T-cell (primary cell): ENCODE measurements at regions not wholly inside any gene's neighbourhood (a gene's known extent, or its start where the extent isn't known, plus 50 kb on each side); places are given as distances from the start of the nearest gene placed in this dataset.

Source experiments
- ATAC-seq, 4 experiments: fragments of 200-7000 bp in 3 of 4; fragments of 150-1000 bp in 1 of 4; cut with Tn5 transposase; replicated peaks in 1 of 4; 1 replicate in 3 of 4; 2 replicates in 1 of 4; pipeline ENCODE4 v1.10.0; 2021; ENCODE audit warnings: moderate library complexity in 3 of 4, mild to moderate bottlenecking in 2 of 4, moderate number of reproducible peaks in 1 of 4
- CTCF ChIA-PET, 2 donors: fragments of 300-600 bp; sonication (Branson Sonifier 250); formaldehyde crosslinking; loops; one replicate each; lab custom pipeline; 2022; ENCODE audit warnings: antibody characterized with exemption in 2 of 2; lab: Charles Lee
- POLR2A ChIA-PET, 2 donors: fragments of 300-600 bp; sonication (Branson Sonifier 250); formaldehyde crosslinking; loops; one replicate each; lab custom pipeline; 2022; ENCODE audit warnings: antibody characterized with exemption in 2 of 2; lab: Charles Lee
- DNase-seq, 35 experiments: peaks; one replicate each; pipeline versions ENCODE4 v3.0.0 to v3.0.0-alpha.2; 2013 to 2023
- H3K27ac ChIP-seq: one replicate; pipeline ENCODE4 v1.5.1; 2013; ENCODE audit warnings: low read length
- H3K27me3 ChIP-seq, 2 experiments: replicated peaks in 1 of 2; 1 replicate in 1 of 2; 2 replicates in 1 of 2; pipeline versions ENCODE4 v1.6.1 to v1.7.0; 2013; ENCODE audit warnings: low read length in 1 of 2, mixed read lengths in 1 of 2; ENCODE audit not compliant: control insufficient read depth in 2 of 2, insufficient read depth in 2 of 2; ENCODE audit errors: extremely low read depth in 1 of 2
- H3K36me3 ChIP-seq, 2 donors: 1 replicate in 1 of 2; 2 replicates in 1 of 2; pipeline versions ENCODE4 v1.6.1 to v1.7.0; 2013; ENCODE audit warnings: low read length in 1 of 2; ENCODE audit not compliant: control insufficient read depth in 2 of 2, insufficient read depth in 1 of 2; ENCODE audit errors: extremely low read depth in 1 of 2
- H3K4me1 ChIP-seq, 2 experiments: 1 replicate in 1 of 2; 2 replicates in 1 of 2; pipeline versions ENCODE4 v1.6.1 to v1.7.0; 2013; ENCODE audit warnings: low read length in 2 of 2, mixed read lengths in 1 of 2; ENCODE audit not compliant: insufficient read depth in 2 of 2, control insufficient read depth in 1 of 2; ENCODE audit errors: extremely low read depth in 1 of 2
- H3K4me3 ChIP-seq, 2 donors: 1 replicate in 1 of 2; 2 replicates in 1 of 2; pipeline versions ENCODE4 v1.5.1 to v1.7.0; 2013; ENCODE audit warnings: mild to moderate bottlenecking in 2 of 2, low read length in 1 of 2, moderate library complexity in 1 of 2; ENCODE audit not compliant: control insufficient read depth in 1 of 2; ENCODE audit errors: extremely low read depth in 1 of 2
- H3K9me3 ChIP-seq: 2 replicates; pipeline ENCODE4 v1.7.0; 2013
- H3K27ac Mint-ChIP-seq, 2 donors: one replicate each; pipeline ENCODE4 v1.8.0; 2020 to 2021; ENCODE audit warnings: mild to moderate bottlenecking in 2 of 2, mixed read lengths in 2 of 2
- H3K27me3 Mint-ChIP-seq, 2 donors: one replicate each; pipeline ENCODE4 v1.8.0; 2021 to 2022; ENCODE audit warnings: mixed read lengths in 2 of 2
- H3K36me3 Mint-ChIP-seq: one replicate; pipeline ENCODE4 v1.8.0; 2021; ENCODE audit warnings: mixed read lengths
- H3K4me1 Mint-ChIP-seq, 3 donors: one replicate each; pipeline ENCODE4 v1.8.0; 2020 to 2022; ENCODE audit warnings: mixed read lengths in 3 of 3, mild to moderate bottlenecking in 1 of 3
- H3K4me3 Mint-ChIP-seq, 3 donors: one replicate each; pipeline ENCODE4 v1.8.0; 2020 to 2022; ENCODE audit warnings: mild to moderate bottlenecking in 3 of 3, mixed read lengths in 3 of 3, moderate library complexity in 3 of 3
- H3K9me3 Mint-ChIP-seq, 3 donors: one replicate each; pipeline ENCODE4 v1.8.0; 2020 to 2022; ENCODE audit warnings: mixed read lengths in 3 of 3
- WGBS: methylation state at CpG from one replicate; pipeline ENCODE4 v1.1.5; 2013; ENCODE audit warnings: missing lambda C conversion rate; ENCODE audit not compliant: insufficient coverage; 5-methylcytosine and 5-hydroxymethylcytosine counted together

- no peak overlapping the region for H3K4me3 ChIP-seq
- H3K27me3 ChIP-seq, result peaks cover 0 to 2% of the 10 kb centered on the region in 2 experiments
- H3K27me3 Mint-ChIP-seq, result peaks cover 2 to 18% of the 10 kb centered on the region in 2 donors
- H3K4me1 ChIP-seq, result no peaks in the 10 kb centered on the region
- no peak for ATAC-seq
- no peaks in the 10 kb centered on the region for H3K9me3 ChIP-seq
- peaks cover 16 to 40% (median 22%) of the 10 kb centered on the region in 3 donors for H3K9me3 Mint-ChIP-seq
- H3K27ac Mint-ChIP-seq, result no peak overlapping the region
- H3K4me3 Mint-ChIP-seq, result no peak overlapping the region
- 100% methylated on average over 3 of the region's 6 CpGs for WGBS
- H3K27ac ChIP-seq, result no peak overlapping the region
- CTCF ChIA-PET, result no interaction called here
- DNase-seq, result no peak
- no peaks in the 10 kb centered on the region for H3K4me1 Mint-ChIP-seq
- POLR2A ChIA-PET, result no interaction called here
- no peaks in the 10 kb centered on the region for H3K36me3 Mint-ChIP-seq
- H3K36me3 ChIP-seq, result no peaks in the 10 kb centered on the region
Observed at GRCh38 chr16:54602666-54603065, 316.1 kb upstream of the IRX3 start.

DNA sequence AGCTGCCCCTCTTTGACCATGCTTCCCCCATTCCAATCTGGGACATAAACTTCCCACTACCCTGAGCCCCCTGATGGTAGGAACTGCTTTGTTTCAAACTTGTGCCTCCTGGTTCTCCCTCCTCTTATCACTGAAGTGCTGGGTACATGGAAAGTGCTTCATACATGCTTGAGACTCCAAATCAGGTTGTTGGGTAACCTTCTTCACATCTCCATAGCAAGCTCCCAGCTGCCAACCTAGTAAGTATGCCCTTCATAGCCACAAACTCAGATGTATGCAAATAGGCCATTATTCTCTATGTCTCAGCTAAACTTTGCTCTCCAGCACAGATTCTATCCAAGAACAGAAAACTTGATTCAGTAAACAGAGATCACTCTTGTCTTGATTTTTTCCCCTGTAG is 310.6 kb upstream of the IRX3 start:
- H3K9me3 Mint-ChIP-seq, result peaks cover 3 to 18% (median 14%) of the 10 kb centered on the region in 3 donors
- H3K27me3 ChIP-seq, result peaks cover 6 to 12% of the 10 kb centered on the region in 2 experiments
- POLR2A ChIA-PET, result no interaction called here
- no peaks in the 10 kb centered on the region for H3K36me3 ChIP-seq
- DNase-seq, result no peak
- no peaks in the 10 kb centered on the region for H3K4me1 ChIP-seq
- CTCF ChIA-PET, result no interaction called here
- no peak overlapping the region for H3K27ac Mint-ChIP-seq
- H3K27me3 Mint-ChIP-seq, result peaks cover 19 to 43% of the 10 kb centered on the region in 2 donors
- H3K4me3 Mint-ChIP-seq, result no peak overlapping the region
- no peaks in the 10 kb centered on the region for H3K36me3 Mint-ChIP-seq
- peaks cover 0 to 7% (median 0%) of the 10 kb centered on the region in 3 donors for H3K4me1 Mint-ChIP-seq
- no peak overlapping the region for H3K27ac ChIP-seq
- ATAC-seq, result no peak
- H3K9me3 ChIP-seq, result no peaks in the 10 kb centered on the region
- H3K4me3 ChIP-seq, result no peak overlapping the region

GRCh38 chr16:54595621-54596020 is 309.0 kb upstream of the IRX3 start:
- H3K4me3 Mint-ChIP-seq, result no peak overlapping the region
- no peak overlapping the region for H3K27ac Mint-ChIP-seq
- WGBS, result 0% methylated on average over 1 of the region's 2 CpGs
- Histone ChIP-seq H3K27me3 (peaks cover 6 to 16% of the 10 kb centered on the region in 2 experiments), H3K36me3 (no peaks in the 10 kb centered on the region), H3K27ac (no peak overlapping the region), H3K4me3 (no peak overlapping the region), H3K4me1 (no peaks in the 10 kb centered on the region), H3K9me3 (no peaks in the 10 kb centered on the region)
- peaks cover 0 to 7% (median 0%) of the 10 kb centered on the region in 3 donors for H3K4me1 Mint-ChIP-seq
- H3K27me3 Mint-ChIP-seq, result peaks cover 19 to 40% of the 10 kb centered on the region in 2 donors
- DNase-seq (no peak), ATAC-seq (no peak)
- H3K9me3 Mint-ChIP-seq, result peaks cover 3 to 14% (median 12%) of the 10 kb centered on the region in 3 donors
- H3K36me3 Mint-ChIP-seq, result no peaks in the 10 kb centered on the region
- ChIA-PET POLR2A (interaction anchor here in 1 of 2 donors (0.6 kb wide), 1 partner anchor 1052 kb away, joined by 4 read pairs; no protein-coding TSS in a partner anchor), CTCF (interaction anchor here in 1 of 2 donors (0.5 kb wide), 1 partner anchor 196 kb away, joined by 3 read pairs; no protein-coding TSS in a partner anchor)

DNA sequence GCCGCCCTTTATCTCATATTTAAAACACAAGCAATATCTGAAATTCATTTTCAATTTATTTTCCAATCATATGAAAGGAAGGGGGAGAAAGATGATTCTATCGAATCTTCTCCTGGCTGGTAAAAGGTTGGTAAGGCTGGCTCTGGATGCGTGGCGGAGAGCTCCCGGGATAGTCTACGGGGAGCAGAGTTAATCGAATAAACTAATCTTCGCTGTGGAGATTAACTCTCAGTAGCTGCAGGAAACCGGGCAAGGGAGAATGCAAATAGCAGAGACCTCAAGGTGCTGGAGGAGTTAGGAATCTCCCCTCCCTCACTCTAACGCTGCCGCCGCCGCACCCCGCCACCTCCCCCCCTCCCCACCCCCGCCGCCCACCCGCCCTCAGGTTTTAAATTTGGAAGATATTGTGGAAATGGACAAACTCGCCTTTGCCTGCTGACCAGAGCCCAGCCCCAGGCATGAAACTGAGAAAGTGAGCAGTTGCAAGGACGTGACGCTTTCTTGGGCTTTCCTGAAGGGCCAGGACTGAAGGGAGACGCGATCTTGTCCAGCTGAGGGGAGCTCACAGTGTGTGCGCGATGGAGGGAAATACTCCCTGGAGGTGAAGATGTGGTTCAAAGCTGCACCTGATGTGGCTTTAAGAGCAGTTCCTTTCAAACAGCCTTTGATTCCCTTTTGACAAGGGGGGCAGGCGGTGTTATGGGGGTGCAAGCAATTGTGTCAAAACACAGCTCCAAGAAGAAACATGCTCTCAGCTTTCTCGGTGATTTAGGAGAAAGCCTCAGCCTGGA is 308.2 kb upstream of the IRX3 start:
- Mint-ChIP-seq H3K4me3 (no peak overlapping the region), H3K9me3 (peaks cover 3 to 14% (median 12%) of the 10 kb centered on the region in 3 donors), H3K27me3 (peaks cover 19 to 40% of the 10 kb centered on the region in 2 donors), H3K27ac (no peak overlapping the region), H3K4me1 (peaks cover 0 to 7% (median 0%) of the 10 kb centered on the region in 3 donors), H3K36me3 (no peaks in the 10 kb centered on the region)
- CTCF ChIA-PET, result no interaction called here
- DNase-seq (no peak), ATAC-seq (no peak)
- no peak overlapping the region for H3K27ac ChIP-seq
- no peaks in the 10 kb centered on the region for H3K9me3 ChIP-seq
- H3K36me3 ChIP-seq, result no peaks in the 10 kb centered on the region
- H3K4me3 ChIP-seq, result no peak overlapping the region
- WGBS, result 20% methylated on average over 11 of the region's 26 CpGs
- peaks cover 6 to 16% of the 10 kb centered on the region in 2 experiments for H3K27me3 ChIP-seq
- no peaks in the 10 kb centered on the region for H3K4me1 ChIP-seq
- POLR2A ChIA-PET, result interaction anchor here in 1 of 2 donors (0.6 kb wide), 1 partner anchor 1053 kb away, joined by 4 read pairs; no protein-coding TSS in a partner anchor

DNA sequence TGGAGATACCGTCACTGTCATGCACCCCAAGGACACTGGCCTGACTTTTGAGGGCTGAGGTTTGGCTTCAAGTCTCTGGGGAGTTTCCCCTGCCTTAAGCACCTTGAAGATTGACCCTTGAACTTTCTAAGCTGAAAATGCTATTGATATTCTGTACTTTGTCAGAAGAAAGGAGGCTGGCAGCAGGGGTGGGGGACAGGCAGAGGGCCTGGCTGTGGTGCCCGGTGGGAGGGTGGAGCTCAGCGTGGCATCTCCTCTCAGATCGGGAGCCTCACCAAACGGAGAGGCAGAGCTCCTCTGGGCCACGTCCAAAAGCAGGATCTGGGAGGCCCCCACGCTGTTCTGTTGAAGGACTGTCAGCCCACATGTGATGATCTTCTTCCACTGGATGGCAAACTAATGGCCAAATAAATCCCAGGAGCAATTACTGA is 305.2 kb upstream of the IRX3 start:
- 33% methylated on average over 7 of the region's 7 CpGs for WGBS
- Mint-ChIP-seq H3K27ac (no peak overlapping the region), H3K27me3 (peaks cover 20 to 48% of the 10 kb centered on the region in 2 donors), H3K4me1 (peaks cover 0 to 7% (median 0%) of the 10 kb centered on the region in 3 donors), H3K9me3 (peaks cover 0 to 12% (median 0%) of the 10 kb centered on the region in 3 donors), H3K4me3 (no peak overlapping the region), H3K36me3 (no peaks in the 10 kb centered on the region)
- ChIA-PET POLR2A (no interaction called here), CTCF (no interaction called here)
- no peak for DNase-seq
- H3K27ac ChIP-seq, result no peak overlapping the region
- H3K4me1 ChIP-seq, result no peaks in the 10 kb centered on the region
- no peak for ATAC-seq
- no peaks in the 10 kb centered on the region for H3K36me3 ChIP-seq
- no peaks in the 10 kb centered on the region for H3K9me3 ChIP-seq
- peaks cover 4 to 16% of the 10 kb centered on the region in 2 experiments for H3K27me3 ChIP-seq
- no peak overlapping the region for H3K4me3 ChIP-seq

DNA sequence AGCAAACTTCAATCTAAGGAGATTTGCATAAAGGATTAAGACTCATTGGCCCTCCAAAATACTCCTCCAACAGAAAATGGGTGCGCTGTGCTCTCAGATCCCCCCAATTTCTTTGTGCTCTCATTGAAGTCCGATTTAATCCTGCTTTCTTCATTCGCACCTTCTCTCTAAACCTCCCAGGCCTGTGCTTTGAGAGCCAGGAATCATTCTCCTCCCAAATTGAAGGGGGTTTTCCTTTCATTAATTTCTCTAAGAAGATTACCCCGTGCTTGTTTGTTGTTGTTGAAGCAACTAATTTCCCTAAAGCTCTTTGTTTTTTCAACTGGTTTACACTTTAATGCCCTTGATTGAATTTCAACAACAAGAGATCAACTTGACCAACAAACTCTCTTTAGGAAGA is 304.2 kb upstream of the IRX3 start:
- ATAC-seq, result no peak
- ChIA-PET CTCF (no interaction called here), POLR2A (no interaction called here)
- peaks cover 4 to 18% of the 10 kb centered on the region in 2 experiments for H3K27me3 ChIP-seq
- Mint-ChIP-seq H3K27me3 (peaks cover 18 to 42% of the 10 kb centered on the region in 2 donors), H3K27ac (no peak overlapping the region), H3K9me3 (peaks cover 0 to 12% (median 0%) of the 10 kb centered on the region in 3 donors), H3K4me3 (no peak overlapping the region), H3K36me3 (no peaks in the 10 kb centered on the region), H3K4me1 (peaks cover 0 to 2% (median 0%) of the 10 kb centered on the region in 3 donors)
- WGBS, result 64% methylated on average over 1 of the region's 4 CpGs
- no peak overlapping the region for H3K4me3 ChIP-seq
- no peaks in the 10 kb centered on the region for H3K4me1 ChIP-seq
- no peaks in the 10 kb centered on the region for H3K9me3 ChIP-seq
- no peak overlapping the region for H3K27ac ChIP-seq
- H3K36me3 ChIP-seq, result no peaks in the 10 kb centered on the region
- DNase-seq, result no peak
